Neural crest cell (in vitro differentiated cells): ENCODE measurements at regions not wholly inside any gene's neighbourhood (a gene's known extent, or its start where the extent isn't known, plus 50 kb on each side); places are given as distances from the start of the nearest gene placed in this dataset.

Source experiments
- DNase-seq: peaks from one replicate; pipeline ENCODE4 v3.0.0; 2021; ENCODE audit warnings: low read depth, mixed read lengths, low spot score
- H3K27ac Mint-ChIP-seq: one replicate; pipeline ENCODE4 v1.8.0; 2021; ENCODE audit warnings: mild to moderate bottlenecking, mixed read lengths; ENCODE audit not compliant: unreplicated experiment
- H3K27me3 Mint-ChIP-seq: 2 replicates; pipeline ENCODE4 v1.8.0; 2021; ENCODE audit warnings: low read depth, mild to moderate bottlenecking, mixed read lengths
- H3K36me3 Mint-ChIP-seq: 2 replicates; pipeline ENCODE4 v1.8.0; 2021; ENCODE audit warnings: low read depth, mild to moderate bottlenecking, mixed read lengths
- H3K4me1 Mint-ChIP-seq: 2 replicates; pipeline ENCODE4 v1.8.0; 2021; ENCODE audit warnings: mixed read lengths
- H3K4me3 Mint-ChIP-seq: one replicate; pipeline ENCODE4 v1.8.0; 2021; ENCODE audit warnings: mild to moderate bottlenecking, mixed read lengths
- H3K9me3 Mint-ChIP-seq: 2 replicates; pipeline ENCODE4 v1.8.0; 2021; ENCODE audit warnings: mixed read lengths
- CTCF ChIP-seq: fragments of 200-600 bp; sonication (generic); conservative IDR thresholded peaks from 2 replicates; pipeline ENCODE4 v1.5.0; 2021; ENCODE audit warnings: antibody characterized with exemption, mild to moderate bottlenecking

DNA sequence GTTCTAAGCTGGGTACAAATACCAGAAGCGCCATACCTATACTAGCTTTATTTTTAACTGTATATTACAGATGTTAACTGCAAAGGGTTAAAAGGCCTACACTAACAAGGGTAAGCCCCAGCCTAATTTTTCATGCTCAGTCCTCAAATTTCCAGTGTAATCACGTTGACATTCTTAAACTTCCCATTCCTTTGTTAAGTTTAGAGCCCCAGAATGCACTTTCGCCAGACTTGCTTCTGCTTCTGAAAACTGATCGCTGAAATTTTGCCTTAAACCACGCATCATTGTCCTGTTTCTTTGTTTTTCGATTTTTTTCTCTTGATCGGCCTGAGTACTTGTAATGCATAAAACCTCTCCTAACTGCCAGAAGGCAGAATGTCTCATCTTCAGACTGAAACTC, 2141.9 kb upstream of the AGA start:
- Mint-ChIP-seq H3K27ac (no peak overlapping the region), H3K36me3 (no peaks in the 10 kb centered on the region), H3K27me3 (no peaks in the 10 kb centered on the region), H3K9me3 (no peaks in the 10 kb centered on the region), H3K4me3 (no peak overlapping the region), H3K4me1 (peaks cover 5% of the 10 kb centered on the region)
- no peak for TF ChIP-seq CTCF
- no peak for DNase-seq

DNA sequence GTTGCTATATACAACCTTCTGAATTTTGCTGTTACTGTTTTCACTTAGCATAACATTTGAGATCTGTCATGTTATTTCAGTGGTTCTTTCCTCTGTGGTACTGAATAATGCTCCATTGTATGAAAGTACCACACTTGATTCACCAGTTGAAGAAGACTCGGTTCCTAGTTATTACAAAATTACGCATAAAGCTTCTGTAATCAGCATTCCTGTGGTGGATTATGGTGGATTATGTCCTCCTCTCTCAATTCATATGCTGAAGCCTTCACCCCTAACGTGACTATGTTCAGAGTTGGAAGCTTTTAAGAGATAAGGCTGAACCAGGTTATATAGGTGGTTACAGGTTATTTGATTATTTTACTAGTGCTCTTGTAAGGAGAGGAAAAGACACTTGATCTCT, 2143.5 kb upstream of the AGA start:
- DNase-seq = no peak
- Mint-ChIP-seq H3K9me3 (no peaks in the 10 kb centered on the region), H3K36me3 (no peaks in the 10 kb centered on the region), H3K4me3 (no peak overlapping the region), H3K4me1 (peaks cover 5% of the 10 kb centered on the region), H3K27ac (no peak overlapping the region), H3K27me3 (no peaks in the 10 kb centered on the region)
- no peak for TF ChIP-seq CTCF

DNA sequence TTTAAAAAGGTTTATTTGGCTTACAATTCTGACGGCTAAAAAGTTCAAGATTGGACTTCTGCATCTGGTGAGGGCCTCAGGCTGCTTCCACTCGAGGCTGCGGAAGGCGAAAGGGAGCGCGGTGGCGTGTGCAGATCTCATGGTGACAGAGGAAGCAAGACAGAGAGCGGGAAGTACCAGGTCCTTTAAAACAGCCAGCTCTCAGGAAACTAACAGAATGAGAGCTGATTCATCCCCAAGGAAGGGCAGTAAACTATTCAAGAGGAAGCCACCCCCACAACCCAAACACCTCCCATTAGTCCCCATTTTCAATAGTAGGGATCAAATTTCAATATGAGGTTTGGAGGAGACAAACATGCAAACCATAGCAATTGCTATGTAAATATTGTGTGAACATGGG, 2144.2 kb upstream of the AGA start:
- Mint-ChIP-seq H3K27ac (no peak overlapping the region), H3K27me3 (no peaks in the 10 kb centered on the region), H3K9me3 (no peaks in the 10 kb centered on the region), H3K36me3 (no peaks in the 10 kb centered on the region), H3K4me3 (no peak overlapping the region), H3K4me1 (peaks cover 5% of the 10 kb centered on the region)
- DNase-seq = no peak
- TF ChIP-seq CTCF = no peak

DNA sequence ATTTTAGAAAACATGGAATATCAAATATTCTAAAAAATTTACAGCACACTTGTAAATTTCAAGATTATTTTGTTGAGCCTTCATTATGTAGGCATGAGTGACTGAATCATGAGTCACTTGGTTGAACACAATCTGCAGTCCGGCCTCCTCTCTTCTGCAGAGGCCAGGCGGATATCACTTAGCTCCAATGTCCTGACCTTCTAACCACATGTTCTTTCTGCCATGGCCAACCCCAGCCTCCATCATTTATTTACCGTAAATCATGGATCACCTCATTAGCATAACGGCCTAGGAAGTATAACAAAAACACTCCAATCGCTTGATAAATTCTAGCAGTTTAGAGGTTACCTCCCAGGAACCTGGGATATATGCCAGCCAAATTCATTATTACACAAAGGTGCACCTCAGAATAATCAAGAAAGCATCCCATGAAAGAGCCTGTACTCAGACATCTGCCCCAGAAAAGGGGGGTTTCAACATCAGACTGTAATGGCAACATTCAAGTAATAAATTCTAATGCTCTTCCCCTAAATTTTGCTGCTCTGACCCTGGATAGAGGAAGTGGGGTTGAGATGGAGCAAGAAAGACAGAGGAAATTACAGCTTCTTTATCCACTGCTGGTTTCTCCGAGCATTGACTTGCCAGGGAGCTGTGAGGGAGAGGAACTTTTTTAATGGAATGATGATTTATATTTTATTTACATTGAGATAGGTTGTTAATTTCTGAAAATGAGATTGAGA, 2153.6 kb upstream of the AGA start:
- no peaks in the 10 kb centered on the region for H3K9me3 Mint-ChIP-seq
- no peak for TF ChIP-seq CTCF
- no peak for DNase-seq
- H3K4me1 Mint-ChIP-seq = no peaks in the 10 kb centered on the region
- no peak overlapping the region for H3K27ac Mint-ChIP-seq
- H3K4me3 Mint-ChIP-seq = no peak overlapping the region
- no peaks in the 10 kb centered on the region for H3K27me3 Mint-ChIP-seq
- no peaks in the 10 kb centered on the region for H3K36me3 Mint-ChIP-seq

DNA sequence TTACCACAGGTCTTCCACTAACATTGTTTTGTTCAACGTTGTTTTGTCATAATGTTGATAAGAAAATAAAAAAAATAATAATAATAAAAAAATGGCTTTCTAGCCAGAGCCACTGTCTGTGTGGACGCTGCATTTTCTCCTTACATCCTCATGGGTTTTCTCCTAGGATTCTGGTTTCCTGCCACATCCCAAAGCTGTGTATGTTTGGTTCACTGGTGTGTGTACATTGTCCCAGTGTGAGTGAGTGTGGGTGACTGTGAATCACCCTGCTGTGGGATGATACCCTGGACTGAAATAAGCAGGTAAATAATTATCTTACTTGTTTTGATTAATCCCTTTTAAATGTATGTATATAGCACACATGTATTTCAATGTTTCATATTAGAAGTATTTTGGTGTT, 2154.4 kb upstream of the AGA start:
- Mint-ChIP-seq H3K4me3 (no peak overlapping the region), H3K27me3 (no peaks in the 10 kb centered on the region), H3K9me3 (no peaks in the 10 kb centered on the region), H3K4me1 (peaks cover 2% of the 10 kb centered on the region), H3K27ac (no peak overlapping the region), H3K36me3 (no peaks in the 10 kb centered on the region)
- no peak for TF ChIP-seq CTCF
- no peak for DNase-seq
